Urinary bladder (tissue), 3 donors: ENCODE measurements at regions not wholly inside any gene's neighbourhood (a gene's known extent, or its start where the extent isn't known, plus 50 kb on each side); places are given as distances from the start of the nearest gene placed in this dataset.
"Not testable (repeated sequence)": the region's sequence is repeated elsewhere in the genome, so short reads cannot be mapped to it uniquely, and the experiment has no call there.

ENCODE experiments used
- DNase-seq: peaks from one replicate; pipeline ENCODE4 v3.0.0-alpha.2; 2015; ENCODE audit errors: extremely low spot score
- H3K27ac ChIP-seq: one replicate; pipeline ENCODE4 v1.5.1; 2013; ENCODE audit warnings: low read depth, mild to moderate bottlenecking, moderate library complexity
- H3K36me3 ChIP-seq: one replicate; pipeline ENCODE4 v1.6.1; 2013; ENCODE audit warnings: mild to moderate bottlenecking, moderate library complexity; ENCODE audit not compliant: insufficient read depth
- H3K4me1 ChIP-seq: one replicate; pipeline ENCODE4 v1.6.1; 2013; ENCODE audit warnings: mild to moderate bottlenecking, moderate library complexity; ENCODE audit not compliant: insufficient read depth
- H3K4me3 ChIP-seq: one replicate; pipeline ENCODE4 v1.5.1; 2013; ENCODE audit warnings: low read depth, low read length
- WGBS: extraction: QIAGEN DNeasy Blood & Tissue Kit; methylation state at CpG from one replicate; pipeline ENCODE4 v1.1.7; 2013; 5-methylcytosine and 5-hydroxymethylcytosine counted together
- donor health status: healthy with polysubstance abuse.
- donor health status: healthy.

- H3K27ac ChIP-seq: no peak overlapping the region
- no peaks in the 10 kb centered on the region for H3K4me1 ChIP-seq
- no peak for DNase-seq
- no peaks in the 10 kb centered on the region for H3K36me3 ChIP-seq
- 87% methylated on average over 10 of the region's 10 CpGs for WGBS
- H3K4me3 ChIP-seq: no peak overlapping the region
Observed at GRCh38 chr7:79615871-79616640, 162.6 kb upstream of the MAGI2 start.

- Histone ChIP-seq H3K36me3 (no peaks in the 10 kb centered on the region), H3K4me3 (no peak overlapping the region), H3K27ac (no peak overlapping the region), H3K4me1 (no peaks in the 10 kb centered on the region)
- no peak for DNase-seq
- WGBS: 71% methylated on average over 3 of the region's 3 CpGs
Observed at GRCh38 chr7:79615466-79615865, 162.0 kb upstream of the MAGI2 start.

- no peak for DNase-seq
- Histone ChIP-seq H3K27ac (no peak overlapping the region), H3K36me3 (no peaks in the 10 kb centered on the region), H3K4me3 (no peak overlapping the region), H3K4me1 (no peaks in the 10 kb centered on the region)
- 88% methylated on average over 3 of the region's 3 CpGs for WGBS
Observed at GRCh38 chr7:79612903-79613302, 159.4 kb upstream of the MAGI2 start.

GRCh38 chr7:79612022-79612421 is 158.6 kb upstream of the MAGI2 start:
- Histone ChIP-seq H3K4me1 (no peaks in the 10 kb centered on the region), H3K36me3 (no peaks in the 10 kb centered on the region), H3K27ac (no peak overlapping the region), H3K4me3 (no peak overlapping the region)
- DNase-seq: no peak
- 95% methylated on average over 2 of the region's 2 CpGs for WGBS

- Histone ChIP-seq H3K4me1 (no peaks in the 10 kb centered on the region), H3K27ac (no peak overlapping the region), H3K36me3 (no peaks in the 10 kb centered on the region), H3K4me3 (no peak overlapping the region)
- 31% methylated on average over 3 of the region's 3 CpGs for WGBS
- peak; percentile 67 for DNase-seq
Observed at GRCh38 chr7:79610748-79611304, 157.4 kb upstream of the MAGI2 start.

- no peak for DNase-seq
- 68% methylated on average over 1 of the region's 1 CpG for WGBS
- Histone ChIP-seq H3K4me3 (no peak overlapping the region), H3K36me3 (no peaks in the 10 kb centered on the region), H3K27ac (no peak overlapping the region), H3K4me1 (no peaks in the 10 kb centered on the region)
Observed at GRCh38 chr7:79610313-79610712, 156.8 kb upstream of the MAGI2 start.

- H3K27ac ChIP-seq: no peak overlapping the region
- H3K4me1 ChIP-seq: no peaks in the 10 kb centered on the region
- no peak for DNase-seq
- no peak overlapping the region for H3K4me3 ChIP-seq
- no peaks in the 10 kb centered on the region for H3K36me3 ChIP-seq
- 91% methylated on average over 1 of the region's 1 CpG for WGBS
Observed at GRCh38 chr7:79608005-79608404, 154.5 kb upstream of the MAGI2 start.

GRCh38 chr7:79604841-79605240 is 151.4 kb upstream of the MAGI2 start:
- WGBS: 83% methylated on average over 4 of the region's 4 CpGs
- no peak overlapping the region for H3K4me3 ChIP-seq
- H3K27ac ChIP-seq: no peak overlapping the region
- H3K36me3 ChIP-seq: no peaks in the 10 kb centered on the region
- DNase-seq: no peak
- H3K4me1 ChIP-seq: no peaks in the 10 kb centered on the region

GRCh38 chr7:79598351-79598750 is 144.9 kb upstream of the MAGI2 start:
- 57% methylated on average over 3 of the region's 3 CpGs for WGBS
- no peak overlapping the region for H3K4me3 ChIP-seq
- H3K27ac ChIP-seq: no peak overlapping the region
- no peaks in the 10 kb centered on the region for H3K36me3 ChIP-seq
- DNase-seq: no peak
- no peaks in the 10 kb centered on the region for H3K4me1 ChIP-seq

- not testable (repeated sequence) for H3K27ac ChIP-seq, H3K4me3 ChIP-seq, H3K4me1 ChIP-seq, H3K36me3 ChIP-seq, DNase-seq
- WGBS: 57% methylated on average over 5 of the region's 5 CpGs
Observed at GRCh38 chr7:79594671-79595070, 141.2 kb upstream of the MAGI2 start.

- no peak overlapping the region for H3K4me3 ChIP-seq
- DNase-seq: no peak
- H3K36me3 ChIP-seq: no peaks in the 10 kb centered on the region
- H3K4me1 ChIP-seq: no peaks in the 10 kb centered on the region
- H3K27ac ChIP-seq: no peak overlapping the region
Observed at GRCh38 chr7:79593866-79594301, 140.4 kb upstream of the MAGI2 start.

- no peak for DNase-seq
- H3K27ac ChIP-seq: no peak overlapping the region
- H3K4me3 ChIP-seq: no peak overlapping the region
- H3K36me3 ChIP-seq: no peaks in the 10 kb centered on the region
- H3K4me1 ChIP-seq: no peaks in the 10 kb centered on the region
Observed at GRCh38 chr7:79590916-79591623, 137.6 kb upstream of the MAGI2 start.

- Histone ChIP-seq H3K4me3 (no peak overlapping the region), H3K27ac (no peak overlapping the region), H3K4me1 (no peaks in the 10 kb centered on the region), H3K36me3 (no peaks in the 10 kb centered on the region)
- DNase-seq: no peak
- 72% methylated on average over 1 of the region's 1 CpG for WGBS
Observed at GRCh38 chr7:79590391-79590790, 136.9 kb upstream of the MAGI2 start.

- H3K27ac ChIP-seq: no peak overlapping the region
- H3K36me3 ChIP-seq: no peaks in the 10 kb centered on the region
- H3K4me1 ChIP-seq: no peaks in the 10 kb centered on the region
- no peak for DNase-seq
- WGBS: 74% methylated on average over 2 of the region's 2 CpGs
- no peak overlapping the region for H3K4me3 ChIP-seq
Observed at GRCh38 chr7:79570903-79571302, 117.4 kb upstream of the MAGI2 start.
